Astrocyte (in vitro differentiated cells and primary cell): ENCODE measurements at regions not wholly inside any gene's neighbourhood (a gene's known extent, or its start where the extent isn't known, plus 50 kb on each side); places are given as distances from the start of the nearest gene placed in this dataset.

Experiments
- DNase-seq: peaks from one replicate; pipeline ENCODE4 v3.0.0-alpha.2; 2010; ENCODE audit warnings: low read depth
- FAIRE-seq: peaks from 2 replicates; lab custom pipeline; 2011; peaks lifted over from hg19 to GRCh38; lab: Jason Lieb, UNC
- H2AFZ ChIP-seq: 2 replicates; pipeline ENCODE4 v1.6.0; 2012; ENCODE audit warnings: low read depth, low read length, inconsistent platforms
- H3K27ac ChIP-seq: 2 replicates; pipeline ENCODE4 v1.5.1; 2011; ENCODE audit warnings: low read depth, low read length, inconsistent platforms
- H3K27me3 ChIP-seq: 2 replicates; pipeline ENCODE4 v1.6.0; 2011; ENCODE audit warnings: low read length, inconsistent platforms; ENCODE audit not compliant: insufficient read depth
- H3K36me3 ChIP-seq: 2 replicates; pipeline ENCODE4 v1.5.1; 2011; ENCODE audit warnings: low read length, inconsistent platforms; ENCODE audit not compliant: insufficient read depth
- H3K4me1 ChIP-seq: 2 replicates; pipeline ENCODE4 v1.5.1; 2011; ENCODE audit warnings: low read length, inconsistent platforms; ENCODE audit not compliant: insufficient read depth
- H3K4me2 ChIP-seq: 2 replicates; pipeline ENCODE4 v1.6.0; 2012; ENCODE audit warnings: low read length, inconsistent platforms
- H3K4me3 ChIP-seq: 2 replicates; pipeline ENCODE4 v1.5.1; 2011; ENCODE audit warnings: low read depth, mild to moderate bottlenecking, low read length, inconsistent platforms; ENCODE audit not compliant: insufficient read depth
- H3K79me2 ChIP-seq: 2 replicates; pipeline ENCODE4 v1.6.0; 2012; ENCODE audit warnings: mild to moderate bottlenecking, low read length, inconsistent platforms; ENCODE audit not compliant: insufficient read depth
- H3K9ac ChIP-seq: 2 replicates; pipeline ENCODE4 v1.6.0; 2012; ENCODE audit warnings: mild to moderate bottlenecking, low read length, inconsistent platforms
- H3K9me3 ChIP-seq: 2 replicates; pipeline ENCODE4 v1.5.1; 2012; ENCODE audit warnings: low read depth, mild to moderate bottlenecking, low read length, inconsistent platforms; ENCODE audit not compliant: insufficient read depth
- H4K20me1 ChIP-seq: 2 replicates; pipeline ENCODE4 v1.6.0; 2012; ENCODE audit warnings: low read length, inconsistent platforms; ENCODE audit not compliant: insufficient read depth
- H3K27ac Mint-ChIP-seq: one replicate; pipeline ENCODE4 v1.8.0; 2021; ENCODE audit warnings: mild to moderate bottlenecking, mixed read lengths; ENCODE audit not compliant: unreplicated experiment
- H3K27me3 Mint-ChIP-seq: one replicate; pipeline ENCODE4 v1.8.0; 2021; ENCODE audit warnings: low read depth, mixed read lengths; ENCODE audit not compliant: unreplicated experiment
- H3K36me3 Mint-ChIP-seq: one replicate; pipeline ENCODE4 v1.8.0; 2021; ENCODE audit warnings: low read depth, mixed read lengths; ENCODE audit not compliant: unreplicated experiment
- H3K4me1 Mint-ChIP-seq: one replicate; pipeline ENCODE4 v1.8.0; 2021; ENCODE audit warnings: low read depth, mixed read lengths; ENCODE audit not compliant: unreplicated experiment
- H3K4me3 Mint-ChIP-seq: one replicate; pipeline ENCODE4 v1.8.0; 2021; ENCODE audit warnings: mild to moderate bottlenecking, moderate library complexity, mixed read lengths; ENCODE audit not compliant: unreplicated experiment
- H3K9me3 Mint-ChIP-seq: one replicate; pipeline ENCODE4 v1.8.0; 2021; ENCODE audit warnings: mild to moderate bottlenecking, mixed read lengths; ENCODE audit not compliant: unreplicated experiment
- EZH2 ChIP-seq: IDR thresholded peaks from 2 replicates; pipeline ENCODE4 v1.6.1; 2012; ENCODE audit warnings: mild to moderate bottlenecking, low read length, inconsistent platforms; ENCODE audit not compliant: insufficient read depth
- TF ChIP-seq, protein P1 (sequence below): IDR thresholded peaks from 2 replicates; pipeline ENCODE4 v1.5.1; 2011; ENCODE audit warnings: low read depth, mild to moderate bottlenecking, inconsistent platforms, low read length, moderate library complexity; ENCODE audit not compliant: insufficient read depth

DNA sequence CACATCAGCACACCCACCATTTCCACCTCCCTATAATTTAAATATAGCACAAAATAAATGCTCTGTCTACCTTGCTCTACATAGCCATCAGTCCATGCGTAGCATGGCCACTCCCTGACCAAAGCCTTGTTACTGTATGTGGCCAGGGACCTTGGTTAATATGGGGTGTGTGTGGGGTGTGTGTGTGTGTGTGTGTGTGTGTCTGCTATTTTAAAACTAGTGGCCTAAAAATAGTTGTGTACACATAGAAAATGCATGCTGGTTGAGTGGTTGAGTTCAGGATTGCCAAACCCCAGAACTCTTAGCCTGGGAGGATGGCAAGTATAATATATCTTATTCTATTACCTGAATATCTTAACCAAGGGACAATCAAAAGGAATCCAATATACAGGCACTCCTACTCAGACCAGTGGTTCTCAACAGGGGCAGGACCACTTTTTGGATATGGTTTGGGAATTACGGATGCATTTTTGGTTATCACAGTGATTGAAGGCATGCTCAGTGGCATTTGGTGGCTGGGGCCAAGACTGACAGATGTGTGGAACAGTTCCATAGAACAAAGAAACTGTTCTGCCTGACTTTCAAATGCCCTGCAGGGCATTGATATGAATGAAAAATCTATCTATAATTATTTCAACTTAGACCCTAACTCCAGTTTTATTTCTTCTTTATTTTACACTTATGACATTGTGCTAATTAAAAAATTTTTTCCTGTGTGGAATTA is 72.3 kb upstream of the PSME4 start:
- Histone ChIP-seq H3K36me3 (no peaks in the 10 kb centered on the region), H2AFZ (no peak overlapping the region), H3K4me2 (no peak overlapping the region), H3K27me3 (no peaks in the 10 kb centered on the region), H3K9me3 (no peaks in the 10 kb centered on the region), H3K27ac (no peak overlapping the region), H4K20me1 (no peaks in the 10 kb centered on the region), H3K79me2 (no peaks in the 10 kb centered on the region), H3K9ac (no peak overlapping the region), H3K4me3 (no peak overlapping the region), H3K4me1 (peaks cover 9% of the 10 kb centered on the region)
- Mint-ChIP-seq H3K27ac (no peak overlapping the region), H3K9me3 (peaks cover 7% of the 10 kb centered on the region), H3K36me3 (peaks cover 11% of the 10 kb centered on the region), H3K4me3 (no peak overlapping the region), H3K27me3 (no peaks in the 10 kb centered on the region), H3K4me1 (peaks cover 11% of the 10 kb centered on the region)
- TF ChIP-seq EZH2: no peak
- TF ChIP-seq, protein P1, sequence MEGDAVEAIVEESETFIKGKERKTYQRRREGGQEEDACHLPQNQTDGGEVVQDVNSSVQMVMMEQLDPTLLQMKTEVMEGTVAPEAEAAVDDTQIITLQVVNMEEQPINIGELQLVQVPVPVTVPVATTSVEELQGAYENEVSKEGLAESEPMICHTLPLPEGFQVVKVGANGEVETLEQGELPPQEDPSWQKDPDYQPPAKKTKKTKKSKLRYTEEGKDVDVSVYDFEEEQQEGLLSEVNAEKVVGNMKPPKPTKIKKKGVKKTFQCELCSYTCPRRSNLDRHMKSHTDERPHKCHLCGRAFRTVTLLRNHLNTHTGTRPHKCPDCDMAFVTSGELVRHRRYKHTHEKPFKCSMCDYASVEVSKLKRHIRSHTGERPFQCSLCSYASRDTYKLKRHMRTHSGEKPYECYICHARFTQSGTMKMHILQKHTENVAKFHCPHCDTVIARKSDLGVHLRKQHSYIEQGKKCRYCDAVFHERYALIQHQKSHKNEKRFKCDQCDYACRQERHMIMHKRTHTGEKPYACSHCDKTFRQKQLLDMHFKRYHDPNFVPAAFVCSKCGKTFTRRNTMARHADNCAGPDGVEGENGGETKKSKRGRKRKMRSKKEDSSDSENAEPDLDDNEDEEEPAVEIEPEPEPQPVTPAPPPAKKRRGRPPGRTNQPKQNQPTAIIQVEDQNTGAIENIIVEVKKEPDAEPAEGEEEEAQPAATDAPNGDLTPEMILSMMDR: no peak
- FAIRE-seq: no peak
- peak; percentile 31 for DNase-seq

DNA sequence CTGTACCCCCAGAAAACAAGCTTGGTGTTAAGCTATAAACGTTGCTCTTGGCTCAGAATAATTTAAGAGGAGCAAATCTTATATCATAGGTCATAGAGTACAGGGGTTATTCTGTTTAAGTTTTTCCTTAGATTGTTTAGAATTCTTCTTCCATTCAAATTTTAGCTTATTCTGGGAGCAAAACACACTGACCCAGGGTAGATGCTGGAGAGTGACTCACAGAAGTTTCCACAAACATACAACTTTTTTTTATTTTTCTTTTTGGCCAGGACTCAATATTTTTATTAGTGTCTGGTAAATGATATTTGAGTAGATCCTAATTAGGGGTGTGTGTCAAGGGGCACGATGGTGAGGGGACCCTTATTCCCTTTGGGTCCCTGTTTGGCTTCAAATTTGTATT is 71.5 kb upstream of the PSME4 start:
- H3K4me2 ChIP-seq: no peak overlapping the region

More for the DNA sequence above, 71.5 kb upstream of the PSME4 start:
- TF ChIP-seq, protein P1: no peak
- no peak for TF ChIP-seq EZH2
- Mint-ChIP-seq H3K4me1 (peaks cover 11% of the 10 kb centered on the region), H3K27ac (no peak overlapping the region), H3K36me3 (peaks cover 11% of the 10 kb centered on the region), H3K4me3 (no peak overlapping the region), H3K9me3 (peaks cover 7% of the 10 kb centered on the region), H3K27me3 (no peaks in the 10 kb centered on the region)
- FAIRE-seq (no peak), DNase-seq (no peak)
- Histone ChIP-seq H3K79me2 (no peaks in the 10 kb centered on the region), H3K4me3 (no peak overlapping the region), H2AFZ (no peak overlapping the region), H3K9me3 (no peaks in the 10 kb centered on the region), H3K27me3 (no peaks in the 10 kb centered on the region), H3K27ac (no peak overlapping the region), H3K36me3 (no peaks in the 10 kb centered on the region), H4K20me1 (no peaks in the 10 kb centered on the region), H3K9ac (no peak overlapping the region), H3K4me1 (peaks cover 2% of the 10 kb centered on the region)
